HCT116 (cell line): ENCODE measurements at regions not wholly inside any gene's neighbourhood (a gene's known extent, or its start where the extent isn't known, plus 50 kb on each side); places are given as distances from the start of the nearest gene placed in this dataset.

ENCODE experiments used
- ATAC-seq: fragments of 200-7000 bp; cut with Tn5 transposase; 2 replicates; pipeline ENCODE4 v1.9.1; 2020; ENCODE audit warnings: mild to moderate bottlenecking, moderate library complexity
- BruUV-seq: library from RNA; stranded (reverse); fragments of 400-500 nt; replicated peaks from 2 replicates; lab custom pipeline; 2021; lab: Mats Ljungman, UMichigan
- CTCF ChIA-PET: fragments of 300-600 bp; sonication (Branson Sonifier 250); formaldehyde crosslinking; loops from one replicate; lab custom pipeline; 2021; ENCODE audit warnings: antibody characterized with exemption; lab: Charles Lee
- POLR2A ChIA-PET: fragments of 300-600, 350-600 bp; sonication (Branson Sonifier 250); formaldehyde crosslinking; loops from one replicate; lab custom pipeline; 2021; ENCODE audit warnings: antibody characterized with exemption; lab: Charles Lee
- RAD21 ChIA-PET, 2 experiments: fragments of 300-600 bp; sonication (Branson Sonifier 250); formaldehyde crosslinking; loops; one replicate each; lab custom pipeline; 2023; ENCODE audit warnings: low total read pairs in 2 of 2; ENCODE audit not compliant: uncharacterized antibody in 2 of 2, unreplicated experiment in 2 of 2, low non-redundant PET in 1 of 2; lab: Charles Lee
- DNase-seq: peaks from one replicate; pipeline ENCODE4 v3.0.0-alpha.2; 2010; ENCODE audit warnings: low read depth, low spot score
- H2AFZ ChIP-seq: fragments of 200-600 bp; shearing (Covaris generic), sonication (generic); 2 replicates; pipeline ENCODE4 v1.6.1; 2017; ENCODE audit warnings: low read depth, mixed run types, mixed read lengths, antibody characterized with exemption, low read length; ENCODE audit not compliant: poor library complexity, severe bottlenecking
- H3K27ac ChIP-seq: 2 replicates; pipeline ENCODE4 v1.5.1; 2012; ENCODE audit warnings: low read depth, low read length
- H3K27me3 ChIP-seq: fragments of 200-600 bp; sonication (generic); 2 replicates; pipeline ENCODE4 v1.6.1; 2016; ENCODE audit warnings: mixed run types, low read length, mixed read lengths; ENCODE audit not compliant: insufficient read depth
- H3K36me3 ChIP-seq, 2 experiments: fragments of 200-500 bp in 1 of 2; fragments of 200-600 bp in 1 of 2; sonication (Bioruptor generic) in 1 of 2; sonication (generic) in 1 of 2; 2 replicates each; pipeline versions ENCODE4 v1.5.1 to v1.6.1; 2014 to 2016; ENCODE audit warnings: low read length in 2 of 2, inconsistent platforms in 1 of 2, mixed read lengths in 1 of 2, mixed run types in 1 of 2; ENCODE audit not compliant: insufficient read depth in 2 of 2, control insufficient read depth in 1 of 2
- H3K4me1 ChIP-seq, 2 experiments: fragments of 200-600 bp in 1 of 2; sonication (generic) in 1 of 2; 2 replicates each; pipeline versions ENCODE4 v1.5.1 to v1.6.1; 2012 to 2017; ENCODE audit warnings: low read length in 2 of 2, inconsistent platforms in 1 of 2, mild to moderate bottlenecking in 1 of 2, mixed read lengths in 1 of 2, mixed run types in 1 of 2, moderate library complexity in 1 of 2; ENCODE audit not compliant: insufficient read depth in 2 of 2, control insufficient read depth in 1 of 2
- H3K4me2 ChIP-seq: fragments of 200-600 bp; sonication (generic); 2 replicates; pipeline ENCODE4 v1.6.1; 2017; ENCODE audit warnings: mixed run types, low read length, mixed read lengths
- H3K4me3 ChIP-seq, 2 experiments: fragments of 200-600 bp in 1 of 2; sonication (generic) in 1 of 2; replicated peaks in 1 of 2; 2 replicates each; pipeline ENCODE4 v1.5.1; 2011 to 2016; ENCODE audit warnings: low read length in 2 of 2, control low read depth in 1 of 2, low read depth in 1 of 2, mild to moderate bottlenecking in 1 of 2, mixed read lengths in 1 of 2, mixed run types in 1 of 2
- H3K79me2 ChIP-seq: fragments of 200-600 bp; sonication (generic); 2 replicates; pipeline ENCODE4 v1.6.1; 2017; ENCODE audit warnings: mild to moderate bottlenecking, mixed run types, low read length, moderate library complexity, mixed read lengths; ENCODE audit not compliant: insufficient read depth
- H3K9ac ChIP-seq: fragments of 200-600 bp; sonication (generic); 2 replicates; pipeline ENCODE4 v1.6.1; 2016; ENCODE audit warnings: low read length, mixed read lengths
- H3K9me2 ChIP-seq: fragments of 200-600 bp; sonication (generic), shearing (Covaris generic); 2 replicates; pipeline ENCODE4 v1.6.1; 2017; ENCODE audit warnings: mixed run types, mild to moderate bottlenecking, moderate library complexity; ENCODE audit not compliant: insufficient read depth
- H3K9me3 ChIP-seq, 2 experiments: fragments of 200-500 bp in 1 of 2; fragments of 200-600 bp in 1 of 2; sonication (Bioruptor generic) in 1 of 2; sonication (generic) in 1 of 2; 2 replicates each; pipeline ENCODE4 v1.6.1; 2014 to 2017; ENCODE audit warnings: low read length in 2 of 2, mixed read lengths in 2 of 2, inconsistent platforms in 1 of 2, low read depth in 1 of 2, mild to moderate bottlenecking in 1 of 2, mixed run types in 1 of 2, moderate library complexity in 1 of 2; ENCODE audit not compliant: control insufficient read depth in 1 of 2, insufficient read depth in 1 of 2
- H4K20me1 ChIP-seq: fragments of 200-600 bp; sonication (generic), shearing (Covaris generic); 2 replicates; pipeline ENCODE4 v1.6.1; 2017; ENCODE audit warnings: mixed run types, mild to moderate bottlenecking, moderate library complexity; ENCODE audit not compliant: insufficient read depth
- CEBPB ChIP-seq: IDR thresholded peaks from 2 replicates; pipeline ENCODE4 v1.6.1; 2012; ENCODE audit warnings: low read depth
- EZH2 ChIP-seq: fragments of 200-600 bp; sonication (generic); IDR thresholded peaks from 2 replicates; pipeline ENCODE4 v1.6.1; 2017; ENCODE audit warnings: antibody characterized with exemption, mixed run types
- FOSL1 ChIP-seq: IDR thresholded peaks from 2 replicates; pipeline ENCODE4 v1.6.1; 2012; ENCODE audit warnings: low read depth
- JUND ChIP-seq: IDR thresholded peaks from 2 replicates; pipeline ENCODE4 v1.6.1; 2012
- POLR2A ChIP-seq: IDR thresholded peaks from 2 replicates; pipeline ENCODE4 v1.7.0; 2011; ENCODE audit warnings: borderline replicate concordance; ENCODE audit not compliant: insufficient read depth, insufficient read length; ENCODE audit errors: extremely low read depth
- POLR2AphosphoS5 ChIP-seq: IDR thresholded peaks from 2 replicates; pipeline ENCODE4 v1.6.1; 2011; ENCODE audit warnings: mild to moderate bottlenecking, low read depth, low read length, moderate library complexity
- SIN3A ChIP-seq: IDR thresholded peaks from 2 replicates; pipeline ENCODE4 v1.6.1; 2012; ENCODE audit warnings: low read depth
- SP1 ChIP-seq: IDR thresholded peaks from 2 replicates; pipeline ENCODE4 v1.6.1; 2012; ENCODE audit warnings: low read depth
- SRF ChIP-seq: IDR thresholded peaks from 2 replicates; pipeline ENCODE4 v1.6.1; 2012; ENCODE audit warnings: low read depth
- ZNF274 ChIP-seq: fragments of 200-500 bp; sonication (Bioruptor generic); IDR thresholded peaks from 2 replicates; pipeline ENCODE4 v1.6.1; 2014; ENCODE audit warnings: mild to moderate bottlenecking, low read depth, low read length, inconsistent platforms
- intact Hi-C: fragments of 100-400 bp; cut with micrococcal nuclease; formaldehyde crosslinking; loops from 2 replicates; pipeline ENCODE4 v1.10.0; 2022
- TF ChIP-seq, protein P1 (sequence below), 3 experiments: fragments of 200-600 bp in 1 of 3; sonication (generic) in 1 of 3; IDR thresholded peaks in 2 of 3; conservative IDR thresholded peaks in 1 of 3; 2 replicates each; pipeline ENCODE4 v1.5.1; 2012 to 2017; ENCODE audit warnings: low read depth in 2 of 3, low read length in 2 of 3, antibody characterized with exemption in 1 of 3, borderline replicate concordance in 1 of 3, control low read depth in 1 of 3, mild to moderate bottlenecking in 1 of 3, mixed read lengths in 1 of 3, mixed run types in 1 of 3, moderate library complexity in 1 of 3; ENCODE audit not compliant: insufficient read depth in 1 of 3
- TF ChIP-seq, protein P2 (sequence below): IDR thresholded peaks from 2 replicates; pipeline ENCODE4 v1.6.1; 2011; ENCODE audit warnings: mild to moderate bottlenecking, low read length, moderate library complexity; ENCODE audit not compliant: insufficient replicate concordance; ENCODE audit errors: extremely low read depth

GRCh38 chr3:7865611-7866010 lies 636.0 kb upstream of the LMCD1 start:
- intact Hi-C loops = no loop called here
- no peaks in the 10 kb centered on the region for H3K79me2 ChIP-seq
- H3K27ac ChIP-seq = no peak overlapping the region
- no peaks in the 10 kb centered on the region for H4K20me1 ChIP-seq
- DNase-seq = no peak
- no peak overlapping the region for H3K9ac ChIP-seq
- TF ChIP-seq EZH2 (no peak), POLR2AphosphoS5 (no peak), FOSL1 (no peak), SRF (no peak), SIN3A (no peak), POLR2A (no peak), JUND (no peak), CEBPB (no peak), ZNF274 (no peak), SP1 (no peak)
- TF ChIP-seq, protein P1, sequence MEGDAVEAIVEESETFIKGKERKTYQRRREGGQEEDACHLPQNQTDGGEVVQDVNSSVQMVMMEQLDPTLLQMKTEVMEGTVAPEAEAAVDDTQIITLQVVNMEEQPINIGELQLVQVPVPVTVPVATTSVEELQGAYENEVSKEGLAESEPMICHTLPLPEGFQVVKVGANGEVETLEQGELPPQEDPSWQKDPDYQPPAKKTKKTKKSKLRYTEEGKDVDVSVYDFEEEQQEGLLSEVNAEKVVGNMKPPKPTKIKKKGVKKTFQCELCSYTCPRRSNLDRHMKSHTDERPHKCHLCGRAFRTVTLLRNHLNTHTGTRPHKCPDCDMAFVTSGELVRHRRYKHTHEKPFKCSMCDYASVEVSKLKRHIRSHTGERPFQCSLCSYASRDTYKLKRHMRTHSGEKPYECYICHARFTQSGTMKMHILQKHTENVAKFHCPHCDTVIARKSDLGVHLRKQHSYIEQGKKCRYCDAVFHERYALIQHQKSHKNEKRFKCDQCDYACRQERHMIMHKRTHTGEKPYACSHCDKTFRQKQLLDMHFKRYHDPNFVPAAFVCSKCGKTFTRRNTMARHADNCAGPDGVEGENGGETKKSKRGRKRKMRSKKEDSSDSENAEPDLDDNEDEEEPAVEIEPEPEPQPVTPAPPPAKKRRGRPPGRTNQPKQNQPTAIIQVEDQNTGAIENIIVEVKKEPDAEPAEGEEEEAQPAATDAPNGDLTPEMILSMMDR (IDR thresholded peaks at IDR 0.05 in 2 of 3, conservative IDR thresholded peaks at IDR 0.05 in 1 of 3; ENCODE audit: borderline replicate concordance in 1 of 3, insufficient read depth in 1 of 3, low read depth in 2 of 3, low read length in 2 of 3) = no peak
- TF ChIP-seq, protein P2, sequence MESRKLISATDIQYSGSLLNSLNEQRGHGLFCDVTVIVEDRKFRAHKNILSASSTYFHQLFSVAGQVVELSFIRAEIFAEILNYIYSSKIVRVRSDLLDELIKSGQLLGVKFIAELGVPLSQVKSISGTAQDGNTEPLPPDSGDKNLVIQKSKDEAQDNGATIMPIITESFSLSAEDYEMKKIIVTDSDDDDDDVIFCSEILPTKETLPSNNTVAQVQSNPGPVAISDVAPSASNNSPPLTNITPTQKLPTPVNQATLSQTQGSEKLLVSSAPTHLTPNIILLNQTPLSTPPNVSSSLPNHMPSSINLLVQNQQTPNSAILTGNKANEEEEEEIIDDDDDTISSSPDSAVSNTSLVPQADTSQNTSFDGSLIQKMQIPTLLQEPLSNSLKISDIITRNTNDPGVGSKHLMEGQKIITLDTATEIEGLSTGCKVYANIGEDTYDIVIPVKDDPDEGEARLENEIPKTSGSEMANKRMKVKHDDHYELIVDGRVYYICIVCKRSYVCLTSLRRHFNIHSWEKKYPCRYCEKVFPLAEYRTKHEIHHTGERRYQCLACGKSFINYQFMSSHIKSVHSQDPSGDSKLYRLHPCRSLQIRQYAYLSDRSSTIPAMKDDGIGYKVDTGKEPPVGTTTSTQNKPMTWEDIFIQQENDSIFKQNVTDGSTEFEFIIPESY = no peak
- ChIA-PET CTCF (no interaction called here), POLR2A (no interaction called here), RAD21 (no interaction called here)
- no peak overlapping the region for H3K4me3 ChIP-seq
- H3K4me1 ChIP-seq = no peaks in the 10 kb centered on the region
- no peaks in the 10 kb centered on the region for H3K27me3 ChIP-seq
- H3K4me2 ChIP-seq = no peak overlapping the region
- H3K9me2 ChIP-seq = no peaks in the 10 kb centered on the region
- no peak overlapping the region for H2AFZ ChIP-seq
- BruUV-seq = no TSS peak
- no peaks in the 10 kb centered on the region for H3K9me3 ChIP-seq
- H3K36me3 ChIP-seq = no peaks in the 10 kb centered on the region
- ATAC-seq = no peak
